NCI-H2081 (cell line): ENCODE measurements at regions not wholly inside any gene's neighbourhood (a gene's known extent, or its start where the extent isn't known, plus 50 kb on each side); places are given as distances from the start of the nearest gene placed in this dataset.
"Not testable (repeated sequence)": the region's sequence is repeated elsewhere in the genome, so short reads cannot be mapped to it uniquely, and the experiment has no call there.

ENCODE experiments used
- DNase-seq, 2 experiments: peaks; one replicate each; lab custom pipeline; 2025; lab: John Stamatoyannopoulos, UW

DNA sequence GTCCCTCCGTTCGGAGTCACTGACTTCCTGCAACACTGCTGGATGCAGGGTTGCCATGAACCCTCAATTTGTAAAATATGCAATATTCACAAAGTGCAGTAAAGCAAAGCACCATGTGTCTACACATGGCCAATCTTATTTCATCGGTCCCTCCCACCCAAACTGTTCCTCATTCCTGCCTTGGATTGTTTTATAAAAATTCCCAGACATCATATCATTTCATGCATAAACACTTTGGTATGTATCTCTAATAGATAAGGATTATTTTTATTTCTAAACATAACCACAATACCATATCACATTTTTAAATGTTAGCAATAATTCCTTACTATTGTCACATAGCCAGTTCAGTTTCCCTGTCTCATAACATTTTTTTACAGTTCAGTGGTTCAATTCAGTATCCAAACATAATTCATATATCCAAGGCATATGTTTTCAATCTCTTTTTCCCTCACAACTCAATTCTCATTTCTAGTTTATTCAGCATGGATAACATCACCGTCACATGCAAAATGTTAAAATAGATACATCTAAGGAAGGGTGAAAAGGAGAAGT is 82.0 kb upstream of the PCAT7 start:
- DNase-seq = no peak

DNA sequence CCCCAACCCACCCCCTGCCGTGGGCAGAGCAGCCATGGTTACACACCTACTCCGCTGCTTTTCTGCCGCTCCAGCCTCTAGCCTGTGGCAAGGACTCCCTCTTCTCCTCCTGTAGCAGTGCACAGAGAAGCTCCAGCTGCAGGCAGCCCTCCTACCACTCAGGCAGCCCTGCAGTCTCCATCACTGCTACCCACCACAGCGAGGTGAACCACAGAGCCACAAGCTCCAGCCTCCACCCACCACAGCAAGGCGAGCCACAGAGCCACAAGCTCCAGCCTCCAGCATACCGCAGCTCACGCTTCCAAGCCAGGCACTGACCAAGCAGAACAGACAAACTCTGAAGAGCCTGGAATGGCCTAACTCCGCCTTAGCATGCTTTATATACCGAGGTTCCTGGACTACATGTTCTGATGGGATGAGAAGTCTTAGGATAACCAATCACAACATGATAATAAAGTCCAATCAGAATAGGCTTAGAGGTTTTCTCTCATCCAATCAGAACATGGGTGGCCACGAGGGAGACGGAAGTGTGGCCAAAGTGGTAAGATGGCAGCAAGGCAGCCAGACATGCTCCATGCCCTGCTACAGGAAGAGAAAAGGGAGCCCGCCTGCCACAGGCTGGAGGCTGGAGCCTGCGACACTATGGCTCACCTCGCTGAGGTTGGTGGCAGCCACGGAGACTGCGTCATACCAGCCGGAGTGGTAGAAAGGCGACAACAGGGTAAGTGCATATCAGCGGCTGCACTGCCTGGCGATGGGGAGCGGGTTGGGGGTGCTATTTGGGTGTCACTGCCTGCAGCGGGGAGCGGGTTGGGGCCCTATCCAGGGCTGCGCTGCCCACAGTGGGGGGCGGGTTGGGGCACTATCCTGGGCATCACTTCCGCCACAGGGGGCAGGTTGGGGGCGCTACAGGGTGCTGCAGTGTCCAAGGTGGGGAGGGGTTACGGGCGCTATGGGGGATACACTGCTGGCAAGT is 75.8 kb upstream of the PCAT7 start:
- no peak for DNase-seq

DNA sequence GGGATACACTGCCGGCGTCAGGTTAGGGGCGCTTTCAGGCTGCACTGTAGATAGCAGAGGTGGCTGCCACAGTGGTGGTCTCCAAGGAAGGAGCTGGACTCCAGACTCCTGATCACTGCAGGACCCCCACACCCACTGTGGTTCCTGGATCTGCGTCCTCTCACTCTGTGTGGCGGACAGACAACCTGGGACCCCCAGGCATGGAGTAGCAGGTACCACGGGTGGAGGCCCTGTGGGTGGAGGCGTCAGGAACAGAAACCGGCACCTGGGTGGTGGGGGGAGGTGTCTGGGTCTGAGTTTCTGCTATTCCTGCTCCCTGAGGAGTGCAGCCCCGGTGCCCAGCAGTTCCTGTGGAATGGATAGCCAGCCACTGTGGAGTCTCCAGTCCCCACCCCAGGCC is 75.1 kb upstream of the PCAT7 start:
- no peak for DNase-seq

DNA sequence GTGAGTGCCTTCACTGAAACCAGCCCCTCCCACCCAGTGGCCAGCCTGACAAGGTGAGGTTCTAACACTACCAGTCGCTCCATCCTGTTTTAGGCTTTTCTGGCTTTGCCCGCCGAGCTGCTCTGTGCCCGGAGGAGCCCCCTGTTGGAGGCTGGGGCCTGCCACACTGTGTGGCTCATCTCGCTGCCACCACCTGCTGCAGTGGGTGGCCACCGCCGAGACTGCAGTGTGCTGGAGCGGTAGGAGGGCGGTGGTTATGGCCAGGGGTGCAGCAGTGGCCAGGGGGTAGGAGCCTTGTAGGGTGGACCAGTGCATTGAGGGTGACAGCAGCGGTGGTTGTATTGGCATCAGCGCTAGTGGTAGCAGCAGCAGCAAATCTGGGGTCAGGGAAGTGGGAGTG is 74.7 kb upstream of the PCAT7 start:
- no peak for DNase-seq

DNA sequence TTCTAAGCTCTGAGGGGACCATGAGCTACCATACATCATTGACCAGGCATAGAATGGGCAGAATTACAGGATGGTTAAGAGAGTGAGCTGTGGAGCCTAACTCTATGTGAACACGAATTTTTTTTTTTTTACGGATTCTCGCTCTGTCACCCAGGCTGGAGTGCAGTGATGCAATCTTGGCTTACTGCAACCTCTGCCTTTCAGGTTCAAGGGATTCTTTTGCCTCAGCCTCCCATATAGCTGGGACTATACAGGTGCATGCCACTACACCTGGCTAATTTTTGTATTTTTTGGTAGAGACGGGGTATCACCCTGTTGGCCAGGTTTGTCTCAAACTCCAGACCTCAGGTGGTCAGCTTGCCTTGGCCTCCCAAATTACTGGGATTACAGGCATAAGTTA is 72.8 kb upstream of the PCAT7 start:
- DNase-seq = no peak

DNA sequence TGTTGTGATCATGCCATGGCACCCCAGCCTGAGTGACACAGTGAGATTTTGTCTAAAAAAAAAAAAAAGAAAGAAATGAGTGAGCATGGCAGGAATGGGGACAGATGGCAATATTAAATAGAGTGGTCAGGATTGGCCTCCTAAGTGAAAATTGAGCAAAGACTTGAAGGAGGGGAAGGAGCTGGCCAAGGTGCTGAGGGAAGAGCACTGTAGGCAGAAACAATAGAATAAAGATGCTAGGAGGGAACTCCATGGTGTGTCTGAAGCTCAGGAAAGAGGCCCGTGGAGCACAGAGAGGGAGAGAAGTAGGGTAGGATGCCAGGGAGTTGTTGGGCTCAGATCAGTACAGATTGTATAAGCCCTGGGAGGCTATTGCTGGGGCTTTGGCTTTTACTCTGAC is 64.4 kb upstream of the PCAT7 start:
- DNase-seq = no peak

DNA sequence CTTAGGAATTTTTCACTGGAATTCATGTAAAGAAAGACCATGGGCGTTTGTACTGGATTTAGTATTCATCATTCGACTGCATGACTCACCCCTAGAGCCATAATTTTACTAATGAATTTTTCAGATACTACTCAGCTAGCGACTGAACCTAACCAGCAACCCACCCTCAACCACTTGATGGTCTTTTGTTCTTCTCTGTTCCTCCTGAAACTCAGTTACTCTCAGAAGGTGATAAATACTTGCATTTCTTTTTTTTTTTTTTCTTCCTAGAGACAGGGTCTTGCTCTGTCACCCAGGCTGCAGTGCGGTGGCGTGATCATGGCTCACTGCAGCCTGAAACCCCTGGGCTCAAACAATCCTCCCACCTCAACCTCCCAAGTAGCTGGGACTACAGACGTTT is 62.8 kb upstream of the PCAT7 start:
- not testable (repeated sequence) for DNase-seq

DNA sequence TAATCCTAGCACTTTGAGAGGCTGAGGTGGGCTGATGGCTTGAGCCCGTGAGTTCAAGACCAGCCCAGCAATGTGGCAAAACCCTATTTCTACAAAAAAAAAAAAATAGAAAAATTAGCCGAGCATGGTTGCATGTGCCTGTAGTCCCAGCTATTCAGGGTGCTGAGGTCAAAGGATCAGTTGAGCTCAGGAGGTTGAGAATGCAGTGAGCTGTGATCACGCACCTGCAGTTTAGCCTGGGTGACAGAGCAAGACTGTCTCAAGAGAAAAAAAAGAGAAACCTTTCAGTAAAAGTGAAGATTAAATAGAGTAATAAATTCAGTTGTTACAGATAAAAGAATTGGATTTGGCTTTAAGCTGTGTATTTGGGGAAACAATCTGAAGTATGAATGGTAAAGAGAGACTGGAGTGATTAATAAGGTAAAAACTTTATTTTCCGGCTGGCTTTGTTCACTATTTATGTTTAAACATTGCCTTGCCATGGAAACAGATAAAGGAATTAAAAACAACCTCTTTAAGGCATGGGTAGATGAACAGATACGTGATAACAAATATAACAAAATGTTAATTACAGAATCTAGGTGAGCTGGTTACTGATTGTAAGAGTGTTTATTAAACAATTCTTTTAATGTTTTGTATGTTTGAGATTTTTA is 56.0 kb upstream of the PCAT7 start:
- DNase-seq = no peak

DNA sequence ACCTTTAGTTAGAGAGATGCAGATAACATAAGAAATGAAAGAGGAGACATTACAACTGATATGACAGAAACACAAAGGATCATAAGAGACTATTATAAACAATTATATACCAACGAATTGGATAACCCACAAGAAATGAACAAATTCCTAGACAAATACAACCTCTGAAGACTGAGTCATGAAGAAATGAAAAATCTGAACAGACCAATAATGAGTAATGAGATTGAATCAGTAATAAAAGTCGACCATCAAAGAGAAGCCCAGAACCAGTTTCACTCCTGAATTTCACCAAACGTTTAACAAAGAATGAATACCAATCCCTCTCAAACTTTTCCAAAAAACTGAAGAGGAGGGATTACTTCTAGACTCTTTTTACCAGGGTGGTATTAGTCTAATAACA is 50.5 kb upstream of the PCAT7 start:
- DNase-seq = no peak
